AML-193 (cell line): ENCODE measurements at regions not wholly inside any gene's neighbourhood (a gene's known extent, or its start where the extent isn't known, plus 50 kb on each side); places are given as distances from the start of the nearest gene placed in this dataset.
"Not testable (repeated sequence)": the region's sequence is repeated elsewhere in the genome, so short reads cannot be mapped to it uniquely, and the experiment has no call there.

Source experiments
- DNase-seq, 2 experiments: peaks; one replicate each; lab custom pipeline; 2025; lab: John Stamatoyannopoulos, UW

GRCh38 chr6:121639021-121639420 lies 203.6 kb downstream of the GJA1 start:
- DNase-seq: no peak

- no peak for DNase-seq
Observed at GRCh38 chr6:121641158-121641557, 205.7 kb downstream of the GJA1 start.

DNA sequence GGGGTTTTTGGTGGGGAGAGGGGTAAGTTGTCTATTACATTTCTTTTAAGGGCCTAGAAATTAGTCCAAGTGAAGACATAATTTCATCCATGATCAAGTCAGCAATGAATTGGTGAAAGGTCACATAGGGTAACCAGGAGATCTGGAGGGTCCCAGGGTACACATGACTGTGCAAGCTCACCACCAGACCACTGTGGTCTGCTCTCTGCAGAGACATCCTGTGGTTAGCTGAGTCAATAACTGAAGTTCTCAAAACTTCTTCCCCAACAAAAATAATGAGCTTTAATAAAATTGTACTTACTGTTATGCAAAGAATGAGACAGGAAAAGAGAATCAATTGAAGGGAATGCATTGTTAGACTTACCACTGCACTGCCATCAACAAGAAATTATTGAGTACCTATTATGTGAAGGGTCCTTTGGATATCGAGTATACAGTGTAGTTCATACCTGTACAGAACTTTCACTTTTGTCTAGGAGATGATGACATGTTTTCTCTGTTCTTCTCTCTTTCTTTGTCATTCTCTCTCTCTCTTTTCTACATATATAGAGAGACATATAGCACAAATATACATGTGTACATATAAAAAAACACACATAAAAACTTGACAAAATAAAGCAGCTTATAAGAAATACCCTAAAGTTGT lies 209.8 kb downstream of the GJA1 start:
- DNase-seq: peak; percentile 29 to 39

- DNase-seq: no peak
Observed at GRCh38 chr6:121647905-121648304, 212.5 kb downstream of the GJA1 start.

- DNase-seq: no peak
Observed at GRCh38 chr6:121649951-121650350, 214.5 kb downstream of the GJA1 start.

DNA sequence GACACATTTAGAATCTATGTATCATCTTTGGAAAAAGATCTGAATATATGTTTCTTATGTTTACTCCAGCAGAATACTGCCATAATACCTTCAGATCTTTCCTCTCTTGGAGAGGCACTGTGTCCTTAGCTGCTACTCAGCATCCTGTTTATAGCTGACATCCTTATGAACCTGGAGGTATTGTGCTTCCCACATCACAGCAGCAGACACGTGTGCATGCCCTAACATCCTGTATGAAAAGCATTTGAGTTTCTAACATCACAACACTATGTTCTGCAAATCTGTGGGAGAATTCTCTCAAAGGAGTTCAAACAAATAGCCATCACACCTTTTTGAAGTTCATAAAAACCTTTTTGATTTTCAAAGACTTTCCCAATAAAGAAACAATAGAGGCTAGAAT lies 216.0 kb downstream of the GJA1 start:
- DNase-seq: no peak

DNA sequence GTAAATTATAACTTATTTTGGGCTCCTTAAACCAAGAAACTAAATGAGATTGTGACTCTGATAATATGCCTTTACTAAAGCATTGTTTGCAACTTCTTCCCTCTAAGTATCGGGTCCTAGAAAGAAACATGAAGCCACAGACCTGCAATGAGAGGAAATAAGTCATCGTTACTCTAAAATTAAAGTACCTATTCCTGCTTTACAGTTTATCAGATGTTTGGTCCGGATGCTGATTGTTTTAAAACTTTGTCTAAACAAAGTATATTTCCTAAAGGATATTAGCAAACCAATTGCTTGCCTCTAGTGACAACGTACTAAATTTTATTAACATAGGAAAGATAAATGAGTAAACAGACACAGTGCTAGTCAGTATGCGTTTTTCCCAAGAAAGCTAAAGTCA lies 216.8 kb downstream of the GJA1 start:
- DNase-seq: no peak

DNA sequence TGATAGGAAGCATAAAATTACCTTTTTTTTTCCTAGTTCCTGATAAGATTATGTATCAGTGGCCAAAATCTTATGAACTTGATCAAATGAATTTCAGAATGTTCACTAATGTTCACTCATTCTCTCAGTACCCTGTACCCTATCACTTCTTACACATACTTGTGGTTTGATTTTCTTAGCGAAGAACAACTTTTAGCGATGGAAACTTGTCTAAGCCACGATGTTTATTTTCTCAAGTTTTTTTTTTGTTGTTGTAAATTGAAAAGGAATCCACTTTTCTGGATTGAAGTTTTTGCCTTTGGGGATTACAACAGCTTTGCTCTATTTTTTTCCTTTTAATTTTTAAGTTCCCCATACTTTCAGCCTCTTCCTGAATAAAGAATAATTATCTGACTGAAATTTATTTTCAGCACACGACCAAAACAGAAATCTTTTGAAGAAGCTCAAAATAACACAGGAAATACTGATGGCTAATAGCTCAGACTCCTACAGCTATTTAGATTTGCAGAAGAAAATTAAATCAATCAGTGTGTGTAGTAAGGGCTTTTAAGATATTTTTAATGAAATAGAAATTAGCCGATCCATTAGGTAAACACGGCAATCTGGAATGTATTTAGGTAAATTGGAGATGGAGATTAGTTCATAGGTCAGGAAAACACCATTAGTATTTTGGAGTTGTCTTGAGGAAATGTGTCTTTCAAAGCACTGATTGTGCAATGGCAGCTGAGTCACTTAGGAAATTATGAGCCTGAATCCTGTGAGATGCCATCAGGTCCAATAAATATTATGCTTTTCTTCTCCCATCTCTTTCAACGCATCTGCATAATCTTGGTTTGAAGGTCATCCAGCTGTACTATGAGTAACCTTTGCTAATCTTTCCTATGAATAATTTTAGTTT lies 217.5 kb downstream of the GJA1 start:
- peak; percentile 24 to 33 for DNase-seq

DNA sequence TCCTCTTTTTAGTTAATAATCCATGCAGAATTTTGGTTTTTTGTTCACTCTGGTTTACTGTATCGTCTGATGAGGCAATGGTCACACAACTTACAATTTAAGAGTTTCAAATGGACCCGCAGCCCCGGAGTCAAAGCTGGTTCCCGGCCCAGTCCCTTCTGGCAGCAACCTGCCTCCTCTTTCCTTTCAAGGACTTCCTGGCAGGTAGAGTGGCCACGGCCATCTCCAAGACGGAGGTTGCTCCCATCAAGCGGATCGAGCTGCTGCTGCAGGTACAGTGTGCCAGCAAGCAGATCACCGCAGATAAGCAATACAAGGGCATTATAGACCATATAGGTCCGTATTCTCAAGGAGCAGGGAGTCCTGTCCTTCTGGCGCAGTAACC lies 218.2 kb downstream of the GJA1 start:
- DNase-seq: no peak

GRCh38 chr6:121657972-121658371 lies 222.5 kb downstream of the GJA1 start:
- no peak for DNase-seq

DNA sequence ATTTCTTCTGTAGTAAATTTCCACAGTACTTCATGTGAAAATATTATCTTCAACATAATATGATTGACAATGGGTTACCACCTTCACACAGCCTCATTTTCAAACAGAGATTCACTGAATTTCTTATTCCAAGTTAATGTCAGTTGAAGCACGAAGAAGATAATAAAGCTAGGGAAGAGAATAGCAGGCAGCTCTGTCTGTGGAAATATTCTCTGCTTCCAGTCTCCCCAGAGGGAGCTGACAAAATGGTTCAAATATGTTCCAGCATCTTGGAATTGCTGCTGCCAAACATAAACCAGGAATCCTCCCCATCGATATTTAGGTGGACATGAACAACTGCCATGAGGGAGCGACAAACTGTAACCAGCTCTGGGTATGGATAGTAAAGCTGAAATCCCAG lies 224.8 kb downstream of the GJA1 start:
- DNase-seq: no peak

GRCh38 chr6:121663292-121663810 lies 227.9 kb downstream of the GJA1 start:
- DNase-seq: no peak

DNA sequence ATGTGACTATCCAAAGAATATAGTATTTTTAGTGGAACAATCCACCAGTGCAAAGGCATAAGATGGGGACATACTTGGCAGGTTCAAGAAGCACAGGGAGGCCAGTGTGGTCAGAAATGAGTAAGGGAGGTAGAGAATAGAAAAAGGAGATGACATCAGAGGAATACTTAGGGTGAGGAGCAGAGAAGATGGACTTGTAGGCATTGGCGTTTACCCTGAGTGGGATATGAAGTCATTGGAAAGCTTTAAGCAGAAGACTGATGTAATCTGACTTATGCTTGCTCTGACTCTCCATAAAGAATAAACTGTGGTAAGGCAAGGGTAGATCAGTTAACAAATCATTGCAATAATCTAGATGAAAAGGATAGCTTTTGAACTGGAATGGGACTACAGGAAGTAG lies 228.7 kb downstream of the GJA1 start:
- no peak for DNase-seq

GRCh38 chr6:121666814-121667213 lies 231.4 kb downstream of the GJA1 start:
- DNase-seq: no peak

DNA sequence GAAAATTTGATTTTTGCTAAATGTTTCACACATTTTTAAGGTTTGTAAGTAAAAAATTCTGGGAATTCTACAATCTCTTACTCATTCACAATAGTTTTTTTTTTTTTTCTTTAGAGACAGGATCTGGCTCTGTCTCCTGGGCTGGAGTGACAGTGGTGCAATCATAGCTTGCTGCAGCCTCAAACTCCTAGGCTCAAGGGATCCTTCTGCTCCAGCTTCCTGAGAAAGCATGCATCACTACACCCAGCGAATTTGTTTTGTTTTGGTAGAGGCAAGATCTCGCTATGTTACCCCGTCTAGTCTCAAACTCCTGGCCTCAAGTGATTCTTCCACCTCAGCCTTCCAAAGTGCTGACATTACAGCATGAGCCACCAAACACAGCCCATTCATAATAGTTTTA lies 232.8 kb downstream of the GJA1 start:
- no peak for DNase-seq

GRCh38 chr6:121670511-121670910 lies 235.1 kb downstream of the GJA1 start:
- no peak for DNase-seq

GRCh38 chr6:121677571-121677970 lies 242.1 kb downstream of the GJA1 start:
- no peak for DNase-seq

DNA sequence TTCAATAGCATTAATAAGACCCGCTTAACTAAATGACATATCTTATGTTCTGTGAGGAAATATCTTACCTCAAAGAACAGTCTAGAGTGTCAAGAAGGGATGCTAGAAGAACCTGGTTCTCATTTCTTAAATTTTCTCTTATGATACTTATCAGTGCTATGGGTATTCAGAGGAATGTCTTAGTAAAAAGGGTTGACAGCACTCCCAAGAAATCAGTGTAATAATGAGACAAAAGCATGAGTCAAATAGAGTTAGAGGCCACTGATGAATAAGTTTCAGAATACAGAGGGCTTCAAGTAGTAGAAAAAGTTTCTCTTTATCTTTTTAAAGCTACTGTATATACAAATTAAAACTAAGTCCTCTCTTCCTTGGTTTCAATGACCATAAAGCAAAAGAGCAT lies 242.8 kb downstream of the GJA1 start:
- no peak for DNase-seq

DNA sequence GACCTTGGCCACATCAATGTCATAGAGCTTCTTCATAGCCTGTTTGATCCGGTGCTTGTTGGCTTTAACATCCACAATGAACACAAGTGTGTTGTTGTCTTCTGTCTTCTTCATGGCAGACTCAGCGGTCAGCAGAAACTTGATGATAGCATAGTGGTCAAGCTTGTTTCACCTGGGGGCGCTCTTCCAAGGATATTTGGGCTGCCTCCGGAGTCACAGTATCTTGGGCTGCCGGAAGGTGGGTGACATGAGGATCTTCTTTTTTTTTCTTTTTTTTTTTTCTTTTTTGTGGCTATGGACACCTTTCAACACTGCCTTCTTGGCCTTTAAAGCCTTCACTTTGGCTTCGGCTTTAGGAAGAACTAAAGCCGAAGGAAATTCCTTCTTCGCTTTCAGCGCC lies 244.6 kb downstream of the GJA1 start:
- DNase-seq: no peak

GRCh38 chr6:121682666-121683065 lies 247.2 kb downstream of the GJA1 start:
- no peak for DNase-seq

DNA sequence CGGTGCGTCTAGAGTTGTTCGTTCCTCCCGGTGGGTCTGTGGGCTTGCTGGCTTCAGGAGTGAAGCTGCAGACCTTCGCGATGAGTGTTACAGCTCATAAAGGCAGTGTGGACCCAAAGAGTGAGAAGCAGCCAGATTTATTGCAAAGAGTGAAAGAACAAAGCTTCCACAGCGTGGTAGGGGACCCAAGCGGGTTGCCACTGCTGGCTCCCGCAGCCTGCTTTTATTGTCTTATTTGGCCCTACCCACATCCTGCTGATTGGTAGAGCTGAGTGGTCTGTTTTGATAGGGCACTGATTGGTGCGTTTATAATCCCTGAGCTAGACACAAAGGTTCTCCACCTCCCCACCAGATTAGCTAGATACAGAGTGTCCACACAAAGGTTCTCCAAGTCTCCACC lies 250.4 kb downstream of the GJA1 start:
- DNase-seq: not testable (repeated sequence)

GRCh38 chr6:121686611-121687023 lies 251.2 kb downstream of the GJA1 start:
- no peak for DNase-seq

GRCh38 chr6:121688974-121689373 lies 253.5 kb downstream of the GJA1 start:
- no peak for DNase-seq
